ENCODE measurements at regions not wholly inside any gene's neighbourhood (a gene's known extent, or its start where the extent isn't known, plus 50 kb on each side); places are given as distances from the start of the nearest gene placed in this dataset.
"Not testable (repeated sequence)": the region's sequence is repeated elsewhere in the genome, so short reads cannot be mapped to it uniquely, and the experiment has no call there.

- not testable (repeated sequence) for TF ChIP-seq CTCF (optimal IDR thresholded peaks at IDR 0.05 in 1 of 3, IDR thresholded peaks at IDR 0.05 in 1 of 3, conservative IDR thresholded peaks at IDR 0.05 in 1 of 3; ENCODE audit: extremely low read depth in 1 of 3, insufficient read depth in 2 of 3, low read length in 3 of 3); EZH2 (IDR thresholded peaks at IDR 0.05; ENCODE audit: low read length)
Measured at GRCh38 chr16:21533474-21533873, 65.9 kb upstream of the METTL9 start.
